ENCODE measurements at regions not wholly inside any gene's neighbourhood (a gene's known extent, or its start where the extent isn't known, plus 50 kb on each side); places are given as distances from the start of the nearest gene placed in this dataset.
"Not testable (repeated sequence)": the region's sequence is repeated elsewhere in the genome, so short reads cannot be mapped to it uniquely, and the experiment has no call there.

DNA sequence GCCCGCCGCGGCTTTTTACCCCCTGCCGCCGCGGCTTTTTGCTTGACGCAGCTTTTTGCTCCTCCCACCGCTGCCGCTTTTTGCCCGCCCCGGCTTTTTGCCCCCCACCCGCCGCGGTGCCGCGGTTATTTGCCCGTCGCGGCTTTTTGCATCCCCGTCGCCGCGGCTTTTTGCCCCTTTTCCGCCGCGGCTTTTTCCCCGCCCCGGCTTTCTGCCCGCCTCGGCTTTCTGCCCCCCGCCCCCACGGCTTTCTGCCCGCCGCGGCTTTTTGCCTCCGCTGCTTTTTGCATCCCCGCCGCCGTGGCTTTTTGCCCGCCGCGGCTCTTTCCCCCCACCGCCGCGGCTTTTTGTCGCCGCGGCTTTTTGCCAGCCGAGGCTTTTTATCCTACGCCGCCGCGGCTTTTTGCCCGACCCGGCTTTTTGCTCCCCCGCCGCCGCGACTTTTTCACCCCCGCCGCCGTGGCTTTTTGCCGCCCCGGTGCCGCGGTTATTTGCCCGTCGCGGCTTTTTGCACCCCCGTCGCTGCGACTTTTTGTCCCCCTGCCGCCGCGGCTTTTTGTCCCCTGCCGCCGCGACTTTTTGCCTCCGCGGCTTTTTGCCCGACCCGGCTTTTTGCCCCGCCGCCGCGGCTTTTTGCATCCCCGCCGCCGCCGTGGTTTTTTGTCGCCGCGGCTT is 105.5 kb upstream of the FAM72C start:
- TF ChIP-seq, protein P1, sequence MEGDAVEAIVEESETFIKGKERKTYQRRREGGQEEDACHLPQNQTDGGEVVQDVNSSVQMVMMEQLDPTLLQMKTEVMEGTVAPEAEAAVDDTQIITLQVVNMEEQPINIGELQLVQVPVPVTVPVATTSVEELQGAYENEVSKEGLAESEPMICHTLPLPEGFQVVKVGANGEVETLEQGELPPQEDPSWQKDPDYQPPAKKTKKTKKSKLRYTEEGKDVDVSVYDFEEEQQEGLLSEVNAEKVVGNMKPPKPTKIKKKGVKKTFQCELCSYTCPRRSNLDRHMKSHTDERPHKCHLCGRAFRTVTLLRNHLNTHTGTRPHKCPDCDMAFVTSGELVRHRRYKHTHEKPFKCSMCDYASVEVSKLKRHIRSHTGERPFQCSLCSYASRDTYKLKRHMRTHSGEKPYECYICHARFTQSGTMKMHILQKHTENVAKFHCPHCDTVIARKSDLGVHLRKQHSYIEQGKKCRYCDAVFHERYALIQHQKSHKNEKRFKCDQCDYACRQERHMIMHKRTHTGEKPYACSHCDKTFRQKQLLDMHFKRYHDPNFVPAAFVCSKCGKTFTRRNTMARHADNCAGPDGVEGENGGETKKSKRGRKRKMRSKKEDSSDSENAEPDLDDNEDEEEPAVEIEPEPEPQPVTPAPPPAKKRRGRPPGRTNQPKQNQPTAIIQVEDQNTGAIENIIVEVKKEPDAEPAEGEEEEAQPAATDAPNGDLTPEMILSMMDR (IDR thresholded peaks at IDR 0.05; ENCODE audit: extremely low read depth in 1 of 2, insufficient read depth in 1 of 2, low read depth in 1 of 2, low read length in 2 of 2): not testable (repeated sequence)
- not testable (repeated sequence) for TF ChIP-seq JUN (IDR thresholded peaks at IDR 0.05; ENCODE audit: borderline replicate concordance, insufficient read depth, insufficient read length, low read depth); POLR2AphosphoS5 (IDR thresholded peaks at IDR 0.05; ENCODE audit: insufficient read depth, low read depth, low read length); MYC (IDR thresholded peaks at IDR 0.05; ENCODE audit: low read depth, low read length); POLR2A (IDR thresholded peaks at IDR 0.05; ENCODE audit: low read depth, low read length); GATA2 (IDR thresholded peaks at IDR 0.05; ENCODE audit: insufficient read depth, insufficient read length, low read depth, low read length); EZH2 (IDR thresholded peaks at IDR 0.05; ENCODE audit: borderline replicate concordance, low read depth, low read length, severe bottlenecking); FOS (IDR thresholded peaks at IDR 0.05; ENCODE audit: borderline replicate concordance, insufficient read depth, low read length)
- TF ChIP-seq, protein P2, sequence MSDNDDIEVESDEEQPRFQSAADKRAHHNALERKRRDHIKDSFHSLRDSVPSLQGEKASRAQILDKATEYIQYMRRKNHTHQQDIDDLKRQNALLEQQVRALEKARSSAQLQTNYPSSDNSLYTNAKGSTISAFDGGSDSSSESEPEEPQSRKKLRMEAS (IDR thresholded peaks at IDR 0.05; ENCODE audit: insufficient read depth, insufficient read length): not testable (repeated sequence)
